ENCODE measurements at regions not wholly inside any gene's neighbourhood (a gene's known extent, or its start where the extent isn't known, plus 50 kb on each side); places are given as distances from the start of the nearest gene placed in this dataset.
"Not testable (repeated sequence)": the region's sequence is repeated elsewhere in the genome, so short reads cannot be mapped to it uniquely, and the experiment has no call there.

DNA sequence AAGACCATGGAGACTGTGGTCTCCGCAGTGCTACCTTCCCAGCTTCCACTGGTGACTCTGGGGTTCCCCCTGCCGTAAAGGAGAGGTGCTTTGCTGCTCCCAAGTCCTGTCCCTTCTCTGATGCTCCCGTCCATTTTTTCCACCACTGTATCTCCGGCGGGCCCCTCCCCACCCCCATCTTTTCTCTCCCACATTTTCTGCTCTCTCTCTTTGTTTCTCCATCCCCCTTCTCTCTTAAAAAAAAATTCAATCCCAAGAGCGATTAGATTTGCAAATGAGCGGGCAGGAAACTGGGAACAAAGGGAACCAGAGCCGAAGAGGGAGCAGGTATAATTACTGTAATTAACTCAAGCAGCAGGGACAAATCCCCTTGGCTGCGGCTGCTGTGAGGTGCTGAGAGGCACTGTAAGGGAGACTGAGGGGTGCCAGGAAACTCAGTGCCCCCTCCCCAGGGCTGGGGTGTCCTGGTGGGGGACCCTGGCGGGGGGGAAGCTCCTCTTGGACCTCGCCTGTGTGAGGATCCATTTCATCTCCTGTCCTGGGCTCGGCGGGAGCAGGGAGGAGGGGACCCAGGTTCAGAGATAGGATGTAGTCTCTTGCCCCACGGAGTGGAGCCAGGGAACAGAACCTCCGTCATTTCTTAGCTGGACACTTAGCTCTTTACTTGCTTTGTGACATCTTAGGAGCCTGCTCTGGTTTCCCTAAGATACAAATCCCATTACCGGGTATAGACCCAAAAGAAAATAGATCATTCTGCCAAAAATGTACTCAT is 140.4 kb upstream of the NRXN3 start:
- no peaks in the 10 kb centered on the region for H3F3A ChIP-seq (ENCODE audit: insufficient read depth)
- H3K9me2 ChIP-seq (replicated peaks; ENCODE audit: insufficient read depth, low read length), result no peaks in the 10 kb centered on the region
- no peak overlapping the region for H3K9ac ChIP-seq (ENCODE audit: low read length)
- TF ChIP-seq EZH2phosphoT487 (conservative IDR thresholded peaks at IDR 0.05; ENCODE audit: low read length), result no peak
- TF ChIP-seq, protein P1, sequence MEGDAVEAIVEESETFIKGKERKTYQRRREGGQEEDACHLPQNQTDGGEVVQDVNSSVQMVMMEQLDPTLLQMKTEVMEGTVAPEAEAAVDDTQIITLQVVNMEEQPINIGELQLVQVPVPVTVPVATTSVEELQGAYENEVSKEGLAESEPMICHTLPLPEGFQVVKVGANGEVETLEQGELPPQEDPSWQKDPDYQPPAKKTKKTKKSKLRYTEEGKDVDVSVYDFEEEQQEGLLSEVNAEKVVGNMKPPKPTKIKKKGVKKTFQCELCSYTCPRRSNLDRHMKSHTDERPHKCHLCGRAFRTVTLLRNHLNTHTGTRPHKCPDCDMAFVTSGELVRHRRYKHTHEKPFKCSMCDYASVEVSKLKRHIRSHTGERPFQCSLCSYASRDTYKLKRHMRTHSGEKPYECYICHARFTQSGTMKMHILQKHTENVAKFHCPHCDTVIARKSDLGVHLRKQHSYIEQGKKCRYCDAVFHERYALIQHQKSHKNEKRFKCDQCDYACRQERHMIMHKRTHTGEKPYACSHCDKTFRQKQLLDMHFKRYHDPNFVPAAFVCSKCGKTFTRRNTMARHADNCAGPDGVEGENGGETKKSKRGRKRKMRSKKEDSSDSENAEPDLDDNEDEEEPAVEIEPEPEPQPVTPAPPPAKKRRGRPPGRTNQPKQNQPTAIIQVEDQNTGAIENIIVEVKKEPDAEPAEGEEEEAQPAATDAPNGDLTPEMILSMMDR (IDR thresholded peaks at IDR 0.05; ENCODE audit: insufficient read depth, low read length, poor library complexity, severe bottlenecking), result no peak
- H3K4me3 ChIP-seq (ENCODE audit: insufficient read depth, low read length, poor library complexity, severe bottlenecking), result no peak overlapping the region
- H3K79me2 ChIP-seq (ENCODE audit: insufficient read depth, low read length), result no peaks in the 10 kb centered on the region
- no peaks in the 10 kb centered on the region for H3K36me3 ChIP-seq (ENCODE audit: low read length)
- no peaks in the 10 kb centered on the region for H3K27me3 ChIP-seq (ENCODE audit: low read length)
- no peaks in the 10 kb centered on the region for H3K9me3 ChIP-seq (ENCODE audit: insufficient read depth, low read length)
- no peak overlapping the region for H3K4me2 ChIP-seq (ENCODE audit: low read depth, low read length, poor library complexity, severe bottlenecking)
- no peaks in the 10 kb centered on the region for H4K20me1 ChIP-seq (ENCODE audit: low read depth, low read length)
- no peak overlapping the region for H2AFZ ChIP-seq (ENCODE audit: low read depth, low read length, severe bottlenecking)
- no peak overlapping the region for H3K27ac ChIP-seq (ENCODE audit: low read depth, low read length)

DNA sequence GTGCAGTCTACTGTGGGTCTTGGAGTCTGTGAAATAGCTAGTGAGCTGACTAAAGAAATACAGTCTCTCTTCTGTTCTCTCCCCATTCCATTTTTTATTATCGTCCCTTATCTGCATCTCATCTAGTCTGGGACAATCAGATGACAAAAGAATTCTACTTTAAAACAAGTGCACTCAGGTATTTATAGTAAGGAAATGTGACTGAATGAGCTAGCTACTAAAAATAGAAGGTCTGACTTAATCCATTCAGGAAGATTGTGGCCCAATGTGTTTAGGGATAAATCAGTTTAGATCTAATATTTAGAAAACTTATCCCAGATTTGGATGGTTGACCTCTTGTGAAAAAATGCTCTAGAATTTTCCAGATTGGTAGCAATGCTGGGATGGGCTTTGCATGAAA is 126.8 kb upstream of the NRXN3 start:
- no peaks in the 10 kb centered on the region for H3K36me3 ChIP-seq (ENCODE audit: low read length)
- H2AFZ ChIP-seq (ENCODE audit: low read depth, low read length, severe bottlenecking), result no peak overlapping the region
- H3K27me3 ChIP-seq (ENCODE audit: low read length), result no peaks in the 10 kb centered on the region
- H3K79me2 ChIP-seq (ENCODE audit: insufficient read depth, low read length), result no peaks in the 10 kb centered on the region
- H3K4me3 ChIP-seq (ENCODE audit: insufficient read depth, low read length, poor library complexity, severe bottlenecking), result no peak overlapping the region
- no peak overlapping the region for H3K27ac ChIP-seq (ENCODE audit: low read depth, low read length)
- no peaks in the 10 kb centered on the region for H4K20me1 ChIP-seq (ENCODE audit: low read depth, low read length)
- TF ChIP-seq, protein P1 (IDR thresholded peaks at IDR 0.05; ENCODE audit: insufficient read depth, low read length, poor library complexity, severe bottlenecking), result no peak
- TF ChIP-seq EZH2phosphoT487 (conservative IDR thresholded peaks at IDR 0.05; ENCODE audit: low read length), result no peak
- H3F3A ChIP-seq (ENCODE audit: insufficient read depth), result no peaks in the 10 kb centered on the region
- no peak overlapping the region for H3K9ac ChIP-seq (ENCODE audit: low read length)
- H3K9me2 ChIP-seq (replicated peaks; ENCODE audit: insufficient read depth, low read length), result no peaks in the 10 kb centered on the region
- H3K9me3 ChIP-seq (ENCODE audit: insufficient read depth, low read length), result no peaks in the 10 kb centered on the region
- H3K4me2 ChIP-seq (ENCODE audit: low read depth, low read length, poor library complexity, severe bottlenecking), result no peak overlapping the region

DNA sequence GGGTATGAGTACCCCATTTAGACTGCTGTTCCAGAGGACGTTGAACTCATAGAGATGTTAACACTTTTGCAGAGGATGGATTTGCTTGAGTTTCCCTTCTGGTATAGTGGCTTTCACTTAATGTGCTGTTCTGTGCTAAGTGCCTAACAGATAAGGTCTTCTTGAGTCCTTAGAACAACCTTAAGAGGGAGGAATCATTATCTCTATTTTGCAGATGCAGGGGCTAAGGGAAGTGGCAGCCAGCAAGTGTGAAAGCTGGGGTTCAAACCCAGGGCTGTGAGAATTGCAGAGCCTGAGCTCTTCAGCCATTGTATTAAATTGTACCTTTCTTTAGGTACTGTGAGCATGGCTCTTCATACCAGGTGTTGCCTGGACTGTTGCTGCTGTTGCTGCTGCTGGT is 122.1 kb upstream of the NRXN3 start:
- H3K9me3 ChIP-seq (ENCODE audit: insufficient read depth, low read length), result no peaks in the 10 kb centered on the region
- no peaks in the 10 kb centered on the region for H3F3A ChIP-seq (ENCODE audit: insufficient read depth)
- no peaks in the 10 kb centered on the region for H3K9me2 ChIP-seq (replicated peaks; ENCODE audit: insufficient read depth, low read length)
- TF ChIP-seq, protein P1 (IDR thresholded peaks at IDR 0.05; ENCODE audit: insufficient read depth, low read length, poor library complexity, severe bottlenecking), result no peak
- TF ChIP-seq EZH2phosphoT487 (conservative IDR thresholded peaks at IDR 0.05; ENCODE audit: low read length), result no peak
- no peak overlapping the region for H3K4me3 ChIP-seq (ENCODE audit: insufficient read depth, low read length, poor library complexity, severe bottlenecking)
- H4K20me1 ChIP-seq (ENCODE audit: low read depth, low read length), result no peaks in the 10 kb centered on the region
- H3K4me2 ChIP-seq (ENCODE audit: low read depth, low read length, poor library complexity, severe bottlenecking), result no peak overlapping the region
- H3K36me3 ChIP-seq (ENCODE audit: low read length), result no peaks in the 10 kb centered on the region
- no peaks in the 10 kb centered on the region for H3K79me2 ChIP-seq (ENCODE audit: insufficient read depth, low read length)
- no peak overlapping the region for H3K9ac ChIP-seq (ENCODE audit: low read length)
- no peak overlapping the region for H2AFZ ChIP-seq (ENCODE audit: low read depth, low read length, severe bottlenecking)
- H3K27me3 ChIP-seq (ENCODE audit: low read length), result no peaks in the 10 kb centered on the region
- no peak overlapping the region for H3K27ac ChIP-seq (ENCODE audit: low read depth, low read length)

DNA sequence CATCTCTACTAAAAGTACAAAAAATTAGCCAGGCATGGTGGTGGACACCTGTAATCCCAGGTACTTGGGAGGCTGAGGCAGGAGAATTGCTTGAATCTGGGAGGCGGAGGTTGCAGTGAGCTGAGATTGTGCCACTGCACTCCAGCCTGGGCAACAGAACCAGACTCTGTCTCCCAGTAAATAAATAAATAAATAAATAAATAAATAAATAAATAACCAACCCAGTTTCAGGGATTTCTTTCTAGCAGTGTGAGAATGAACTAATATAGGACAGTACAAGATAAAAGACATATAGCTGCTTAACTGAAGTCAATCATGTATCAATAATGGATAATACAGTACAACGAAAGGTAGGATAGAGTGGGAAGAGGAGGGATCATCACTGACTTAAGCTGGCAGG is 113.3 kb upstream of the NRXN3 start:
- not testable (repeated sequence) for H3K27me3 ChIP-seq (ENCODE audit: low read length); H3K4me3 ChIP-seq (ENCODE audit: insufficient read depth, low read length, poor library complexity, severe bottlenecking); H3K4me2 ChIP-seq (ENCODE audit: low read depth, low read length, poor library complexity, severe bottlenecking)

More for the DNA sequence above, 113.3 kb upstream of the NRXN3 start:
- H3K36me3 ChIP-seq (ENCODE audit: low read length); H3F3A ChIP-seq (ENCODE audit: insufficient read depth); H3K9me3 ChIP-seq (ENCODE audit: insufficient read depth, low read length); H3K9ac ChIP-seq (ENCODE audit: low read length); H4K20me1 ChIP-seq (ENCODE audit: low read depth, low read length); H3K79me2 ChIP-seq (ENCODE audit: insufficient read depth, low read length); H2AFZ ChIP-seq (ENCODE audit: low read depth, low read length, severe bottlenecking); H3K27ac ChIP-seq (ENCODE audit: low read depth, low read length); H3K9me2 ChIP-seq (replicated peaks; ENCODE audit: insufficient read depth, low read length): not testable (repeated sequence)

Measured in SU-DHL-6 (cell line).